Neural cell (in vitro differentiated cells): ENCODE measurements at regions not wholly inside any gene's neighbourhood (a gene's known extent, or its start where the extent isn't known, plus 50 kb on each side); places are given as distances from the start of the nearest gene placed in this dataset.

Source experiments
- EP300 ChIP-seq: fragments of 450-650 bp; conservative IDR thresholded peaks from 2 replicates; pipeline ENCODE4 v1.6.1; 2014; ENCODE audit warnings: antibody characterized with exemption, mild to moderate bottlenecking, moderate library complexity; ENCODE audit not compliant: poor library complexity, severe bottlenecking
- EZH2 ChIP-seq: fragments of 200-600, 300-800 bp; shearing (Covaris generic), sonication (generic); IDR thresholded peaks from 2 replicates; pipeline ENCODE4 v1.6.1; 2014; ENCODE audit warnings: antibody characterized with exemption, low read length, borderline replicate concordance, mild to moderate bottlenecking; ENCODE audit not compliant: insufficient read depth, poor library complexity, severe bottlenecking
- MXI1 ChIP-seq: fragments of 450-650 bp; conservative IDR thresholded peaks from 2 replicates; pipeline ENCODE4 v1.6.1; 2014; ENCODE audit warnings: antibody characterized with exemption, mild to moderate bottlenecking; ENCODE audit not compliant: poor library complexity, severe bottlenecking
- RAD21 ChIP-seq: fragments of 450-650 bp; conservative IDR thresholded peaks from 2 replicates; pipeline ENCODE4 v1.6.1; 2014; ENCODE audit warnings: antibody characterized with exemption, mild to moderate bottlenecking, moderate library complexity
- TAF1 ChIP-seq: IDR thresholded peaks from 2 replicates; pipeline ENCODE4 v1.6.1; 2012; ENCODE audit warnings: low read depth
- TF ChIP-seq, protein P1 (sequence below): IDR thresholded peaks from 2 replicates; pipeline ENCODE4 v1.6.1; 2012; ENCODE audit warnings: borderline replicate concordance
- TF ChIP-seq, protein P2 (sequence below): fragments of 450-650 bp; IDR thresholded peaks from 2 replicates; pipeline ENCODE4 v1.5.1; 2014; ENCODE audit warnings: antibody characterized with exemption, mild to moderate bottlenecking, moderate library complexity; ENCODE audit not compliant: poor library complexity, severe bottlenecking

DNA sequence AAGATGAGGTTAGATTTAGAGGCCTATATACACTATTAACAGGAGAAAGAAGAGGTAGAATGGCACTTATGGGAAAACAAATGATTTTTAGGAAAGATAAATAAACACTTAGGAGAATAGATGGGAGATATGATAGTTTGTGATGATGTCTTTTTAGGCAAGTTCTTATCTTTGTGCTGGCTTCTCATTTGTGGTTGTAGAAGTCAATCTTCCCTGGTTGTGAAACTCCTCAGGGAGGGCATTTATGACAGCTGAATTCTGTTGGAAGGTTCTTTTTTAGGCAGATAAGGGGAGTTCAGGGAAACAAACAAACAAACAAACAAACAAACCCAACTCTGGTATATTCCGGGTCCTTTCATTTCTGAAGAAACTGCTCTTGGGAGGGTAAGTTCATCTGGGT lies 311.8 kb downstream of the AEBP2 start:
- TF ChIP-seq, protein P1, sequence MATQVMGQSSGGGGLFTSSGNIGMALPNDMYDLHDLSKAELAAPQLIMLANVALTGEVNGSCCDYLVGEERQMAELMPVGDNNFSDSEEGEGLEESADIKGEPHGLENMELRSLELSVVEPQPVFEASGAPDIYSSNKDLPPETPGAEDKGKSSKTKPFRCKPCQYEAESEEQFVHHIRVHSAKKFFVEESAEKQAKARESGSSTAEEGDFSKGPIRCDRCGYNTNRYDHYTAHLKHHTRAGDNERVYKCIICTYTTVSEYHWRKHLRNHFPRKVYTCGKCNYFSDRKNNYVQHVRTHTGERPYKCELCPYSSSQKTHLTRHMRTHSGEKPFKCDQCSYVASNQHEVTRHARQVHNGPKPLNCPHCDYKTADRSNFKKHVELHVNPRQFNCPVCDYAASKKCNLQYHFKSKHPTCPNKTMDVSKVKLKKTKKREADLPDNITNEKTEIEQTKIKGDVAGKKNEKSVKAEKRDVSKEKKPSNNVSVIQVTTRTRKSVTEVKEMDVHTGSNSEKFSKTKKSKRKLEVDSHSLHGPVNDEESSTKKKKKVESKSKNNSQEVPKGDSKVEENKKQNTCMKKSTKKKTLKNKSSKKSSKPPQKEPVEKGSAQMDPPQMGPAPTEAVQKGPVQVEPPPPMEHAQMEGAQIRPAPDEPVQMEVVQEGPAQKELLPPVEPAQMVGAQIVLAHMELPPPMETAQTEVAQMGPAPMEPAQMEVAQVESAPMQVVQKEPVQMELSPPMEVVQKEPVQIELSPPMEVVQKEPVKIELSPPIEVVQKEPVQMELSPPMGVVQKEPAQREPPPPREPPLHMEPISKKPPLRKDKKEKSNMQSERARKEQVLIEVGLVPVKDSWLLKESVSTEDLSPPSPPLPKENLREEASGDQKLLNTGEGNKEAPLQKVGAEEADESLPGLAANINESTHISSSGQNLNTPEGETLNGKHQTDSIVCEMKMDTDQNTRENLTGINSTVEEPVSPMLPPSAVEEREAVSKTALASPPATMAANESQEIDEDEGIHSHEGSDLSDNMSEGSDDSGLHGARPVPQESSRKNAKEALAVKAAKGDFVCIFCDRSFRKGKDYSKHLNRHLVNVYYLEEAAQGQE: no peak
- no peak for TF ChIP-seq TAF1
- TF ChIP-seq, protein P2, sequence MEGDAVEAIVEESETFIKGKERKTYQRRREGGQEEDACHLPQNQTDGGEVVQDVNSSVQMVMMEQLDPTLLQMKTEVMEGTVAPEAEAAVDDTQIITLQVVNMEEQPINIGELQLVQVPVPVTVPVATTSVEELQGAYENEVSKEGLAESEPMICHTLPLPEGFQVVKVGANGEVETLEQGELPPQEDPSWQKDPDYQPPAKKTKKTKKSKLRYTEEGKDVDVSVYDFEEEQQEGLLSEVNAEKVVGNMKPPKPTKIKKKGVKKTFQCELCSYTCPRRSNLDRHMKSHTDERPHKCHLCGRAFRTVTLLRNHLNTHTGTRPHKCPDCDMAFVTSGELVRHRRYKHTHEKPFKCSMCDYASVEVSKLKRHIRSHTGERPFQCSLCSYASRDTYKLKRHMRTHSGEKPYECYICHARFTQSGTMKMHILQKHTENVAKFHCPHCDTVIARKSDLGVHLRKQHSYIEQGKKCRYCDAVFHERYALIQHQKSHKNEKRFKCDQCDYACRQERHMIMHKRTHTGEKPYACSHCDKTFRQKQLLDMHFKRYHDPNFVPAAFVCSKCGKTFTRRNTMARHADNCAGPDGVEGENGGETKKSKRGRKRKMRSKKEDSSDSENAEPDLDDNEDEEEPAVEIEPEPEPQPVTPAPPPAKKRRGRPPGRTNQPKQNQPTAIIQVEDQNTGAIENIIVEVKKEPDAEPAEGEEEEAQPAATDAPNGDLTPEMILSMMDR: no peak
- TF ChIP-seq RAD21: no peak
- TF ChIP-seq MXI1: no peak
- TF ChIP-seq EP300: no peak
- no peak for TF ChIP-seq EZH2
